BJ (cell line): ENCODE measurements at regions not wholly inside any gene's neighbourhood (a gene's known extent, or its start where the extent isn't known, plus 50 kb on each side); places are given as distances from the start of the nearest gene placed in this dataset.
"Not testable (repeated sequence)": the region's sequence is repeated elsewhere in the genome, so short reads cannot be mapped to it uniquely, and the experiment has no call there.

Experiments used
- CTCF ChIA-PET: fragments of 350-600 bp; formaldehyde crosslinking; extraction: SDS; loops from one replicate; lab custom pipeline; 2021; ENCODE audit warnings: antibody characterized with exemption, inconsistent platforms; lab: Yijun Ruan, JAX
- POLR2A ChIA-PET: fragments of 300-600 bp; sonication (Branson Sonifier 250); formaldehyde crosslinking; extraction: SDS; loops from one replicate; lab custom pipeline; 2021; ENCODE audit warnings: antibody characterized with exemption; lab: Charles Lee
- DNase-seq: peaks from one replicate; pipeline ENCODE4 v3.0.0-alpha.2; 2011; ENCODE audit warnings: low read depth
- H3K27me3 ChIP-seq: 2 replicates; pipeline ENCODE4 v1.6.0; 2011; ENCODE audit warnings: low read length; ENCODE audit not compliant: control insufficient read depth, insufficient read depth
- H3K36me3 ChIP-seq: 2 replicates; pipeline ENCODE4 v1.5.1; 2011; ENCODE audit warnings: low read length; ENCODE audit not compliant: control insufficient read depth, insufficient read depth
- H3K4me3 ChIP-seq: 2 replicates; pipeline ENCODE4 v1.5.1; 2011; ENCODE audit warnings: low read depth, mild to moderate bottlenecking, control low read depth, low read length
- CTCF ChIP-seq: IDR thresholded peaks from 2 replicates; pipeline ENCODE4 v1.5.1; 2011; ENCODE audit warnings: low read depth, mild to moderate bottlenecking, control low read depth, inconsistent platforms, low read length, moderate library complexity; ENCODE audit not compliant: insufficient read depth

DNA sequence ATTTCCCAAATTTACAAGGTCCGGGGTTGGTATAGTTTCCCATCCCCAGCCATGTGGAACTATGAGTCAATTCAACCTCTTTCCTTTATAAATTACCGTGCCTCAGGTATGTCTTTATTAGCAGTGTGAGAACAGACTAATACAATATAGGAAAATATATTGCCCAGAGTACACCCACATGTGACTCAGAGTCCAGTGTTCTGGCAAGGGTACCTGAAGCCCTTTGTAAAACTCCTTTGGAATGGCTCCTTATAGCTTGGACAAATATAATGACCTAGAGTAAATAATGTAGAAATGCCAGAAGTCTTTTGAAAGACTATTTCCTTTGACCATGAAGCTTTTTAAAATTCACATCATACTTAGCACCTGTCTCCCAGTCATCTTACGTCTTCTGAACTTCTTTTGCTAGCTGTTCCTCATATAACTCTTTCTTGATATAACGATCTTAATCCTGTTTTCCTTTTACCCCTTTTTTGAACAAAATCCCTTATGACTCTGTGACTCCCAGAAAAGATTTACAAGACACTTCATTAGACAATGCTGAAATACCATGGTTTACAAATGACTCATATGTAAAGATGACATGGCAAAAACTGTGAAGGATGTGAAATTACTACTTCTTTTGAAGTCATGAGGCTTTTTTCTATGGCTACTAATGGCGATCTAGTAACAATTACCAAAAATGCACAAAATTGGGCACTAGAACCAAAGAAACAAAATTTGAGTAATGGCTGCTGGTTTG lies 408.9 kb downstream of the NAP1L3 start:
- CTCF ChIA-PET, result interaction anchor here (0.6 kb wide), 1 partner anchor 32 kb away, joined by 3 read pairs; no protein-coding TSS in a partner anchor
- TF ChIP-seq CTCF, result no peak

DNA sequence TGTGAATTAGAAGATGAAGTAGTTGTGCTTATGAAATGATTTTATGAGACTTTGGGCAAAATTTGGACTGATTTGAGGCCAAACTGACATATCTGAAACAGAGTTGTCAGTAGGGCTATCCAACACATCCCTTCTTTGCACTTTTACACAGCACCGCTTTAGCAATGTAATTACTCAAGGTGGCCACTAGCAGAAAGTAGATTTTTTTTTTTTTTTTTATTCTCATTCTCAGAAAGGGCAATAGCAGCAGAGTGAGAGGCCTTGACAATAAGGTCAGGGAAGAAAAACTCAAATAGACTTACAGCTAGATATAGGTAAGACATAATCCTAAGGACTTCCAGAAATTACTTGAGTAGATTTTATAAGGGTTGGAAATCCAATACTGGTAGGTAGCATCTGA lies 414.3 kb downstream of the NAP1L3 start:
- Histone ChIP-seq H3K36me3 (no peaks in the 10 kb centered on the region), H3K27me3 (no peaks in the 10 kb centered on the region), H3K4me3 (no peak overlapping the region)
- no peak for TF ChIP-seq CTCF
- no peak for DNase-seq
- CTCF ChIA-PET, result no interaction called here
- POLR2A ChIA-PET, result no interaction called here

More for the DNA sequence above, 408.9 kb downstream of the NAP1L3 start:
- Histone ChIP-seq H3K27me3 (no peaks in the 10 kb centered on the region), H3K36me3 (no peaks in the 10 kb centered on the region), H3K4me3 (no peak overlapping the region)
- POLR2A ChIA-PET, result no interaction called here
- no peak for DNase-seq

GRCh38 chrX:93242897-93243296 lies 430.5 kb downstream of the NAP1L3 start:
- no peak for DNase-seq
- TF ChIP-seq CTCF, result no peak
- CTCF ChIA-PET, result no interaction called here

DNA sequence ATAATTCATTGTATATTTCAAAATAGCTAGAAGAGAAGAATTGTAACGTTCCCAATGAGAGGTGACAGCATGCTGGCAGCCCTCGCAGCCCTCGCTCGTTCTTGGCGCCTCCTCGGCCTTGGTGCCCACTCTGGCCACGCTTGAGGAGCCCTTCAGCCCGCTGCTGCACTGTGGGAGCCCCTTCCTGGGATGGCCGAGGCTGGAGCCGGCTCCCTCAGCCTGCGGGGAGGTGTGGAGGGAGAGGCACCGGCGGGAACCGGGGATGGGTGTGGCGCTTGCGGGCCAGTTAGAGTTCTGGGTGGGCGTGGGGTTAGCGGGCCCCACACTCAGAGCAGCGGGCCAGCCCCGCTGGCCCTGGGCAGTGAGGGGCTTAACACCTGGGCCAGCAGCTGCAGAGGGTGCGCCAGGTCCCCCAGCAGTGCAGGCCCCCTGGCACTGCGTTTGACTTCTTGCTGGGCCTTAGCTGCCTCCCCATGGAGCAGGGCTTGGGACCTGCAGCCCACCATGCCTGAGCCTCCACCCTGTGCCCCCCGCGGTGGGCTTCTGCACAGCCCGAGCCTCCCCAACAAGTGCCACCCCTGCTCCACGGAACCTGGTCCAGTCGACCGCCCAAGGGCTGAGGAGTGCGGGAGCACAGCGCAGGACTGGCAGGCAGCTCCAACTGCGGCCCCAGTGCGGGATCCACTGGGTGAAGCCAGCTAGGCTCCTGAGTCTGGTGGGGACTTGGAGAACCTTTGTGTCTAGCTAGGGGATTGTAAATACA lies 437.7 kb downstream of the NAP1L3 start:
- H3K27me3 ChIP-seq, CTCF ChIA-PET, DNase-seq, H3K36me3 ChIP-seq, POLR2A ChIA-PET, H3K4me3 ChIP-seq: not testable (repeated sequence)

More at GRCh38 chrX:93242897-93243296, 430.5 kb downstream of the NAP1L3 start:
- POLR2A ChIA-PET, result no interaction called here
- Histone ChIP-seq H3K36me3 (no peaks in the 10 kb centered on the region), H3K27me3 (no peaks in the 10 kb centered on the region), H3K4me3 (no peak overlapping the region)

- no peaks in the 10 kb centered on the region for H3K27me3 ChIP-seq
- no peak for DNase-seq
- CTCF ChIA-PET, result no interaction called here
- POLR2A ChIA-PET, result no interaction called here
- no peak for TF ChIP-seq CTCF
- no peaks in the 10 kb centered on the region for H3K36me3 ChIP-seq
- H3K4me3 ChIP-seq, result no peak overlapping the region
These were observed 444.3 kb downstream of the NAP1L3 start for GRCh38 chrX:93229036-93229435.
